SU-DHL-6 (cell line): ENCODE measurements at regions not wholly inside any gene's neighbourhood (a gene's known extent, or its start where the extent isn't known, plus 50 kb on each side); places are given as distances from the start of the nearest gene placed in this dataset.

ENCODE experiments used
- H2AFZ ChIP-seq: fragments of 200-600 bp; sonication (generic); 2 replicates; pipeline ENCODE4 v1.6.1; 2014; ENCODE audit warnings: low read depth, mild to moderate bottlenecking, moderate library complexity, mixed read lengths, antibody characterized with exemption, low read length; ENCODE audit not compliant: severe bottlenecking
- H3F3A ChIP-seq: fragments of 200-600 bp; shearing (Covaris generic); 2 replicates; pipeline ENCODE4 v1.6.0; 2016; ENCODE audit warnings: antibody characterized with exemption, mild to moderate bottlenecking; ENCODE audit not compliant: insufficient read depth
- H3K27ac ChIP-seq: fragments of 200-600 bp; sonication (generic); 2 replicates; pipeline ENCODE4 v1.5.1; 2016; ENCODE audit warnings: low read depth, mild to moderate bottlenecking, low read length, moderate library complexity, mixed read lengths
- H3K27me3 ChIP-seq: fragments of 200-600 bp; sonication (generic), shearing (Covaris generic); 2 replicates; pipeline ENCODE4 v1.6.0; 2014; ENCODE audit warnings: mild to moderate bottlenecking, low read length
- H3K36me3 ChIP-seq: fragments of 200-600 bp; sonication (generic); 2 replicates; pipeline ENCODE4 v1.6.1; 2014; ENCODE audit warnings: mild to moderate bottlenecking, low read length, mixed read lengths
- H3K4me2 ChIP-seq: fragments of 300-600, 200-600 bp; shearing (Covaris generic), sonication (generic); 2 replicates; pipeline ENCODE4 v1.6.0; 2014; ENCODE audit warnings: low read length, low read depth, mild to moderate bottlenecking; ENCODE audit not compliant: poor library complexity, severe bottlenecking
- H3K4me3 ChIP-seq: fragments of 200-600 bp; sonication (generic); 2 replicates; pipeline ENCODE4 v1.5.1; 2014; ENCODE audit warnings: antibody characterized with exemption, low read length, mild to moderate bottlenecking, mixed read lengths; ENCODE audit not compliant: insufficient read depth, poor library complexity, severe bottlenecking
- H3K79me2 ChIP-seq: fragments of 200-600 bp; sonication (generic); 2 replicates; pipeline ENCODE4 v1.6.1; 2014; ENCODE audit warnings: mild to moderate bottlenecking, low read length, moderate library complexity; ENCODE audit not compliant: insufficient read depth
- H3K9ac ChIP-seq: fragments of 200-600 bp; sonication (generic); 2 replicates; pipeline ENCODE4 v1.7.0; 2014; ENCODE audit warnings: mild to moderate bottlenecking, low read length
- H3K9me2 ChIP-seq: fragments of 200-600 bp; sonication (generic); replicated peaks from 2 replicates; pipeline ENCODE4 v1.6.1; 2014; ENCODE audit warnings: low read length; ENCODE audit not compliant: insufficient read depth
- H3K9me3 ChIP-seq: fragments of 200-600 bp; sonication (generic); 2 replicates; pipeline ENCODE4 v1.6.1; 2014; ENCODE audit warnings: low read length, mixed read lengths; ENCODE audit not compliant: insufficient read depth
- H4K20me1 ChIP-seq: fragments of 200-600 bp; sonication (generic); 2 replicates; pipeline ENCODE4 v1.6.1; 2014; ENCODE audit warnings: low read depth, mild to moderate bottlenecking, antibody characterized with exemption, low read length, moderate library complexity, mixed read lengths
- CTCF ChIP-seq: fragments of 200-600 bp; sonication (generic); IDR thresholded peaks from one replicate; pipeline ENCODE4 v1.5.1; 2017; ENCODE audit warnings: antibody characterized with exemption, mild to moderate bottlenecking, low read length, moderate library complexity; ENCODE audit not compliant: insufficient read depth, poor library complexity, severe bottlenecking
- EZH2phosphoT487 ChIP-seq: fragments of 200-600 bp; sonication (generic), shearing (Covaris generic); conservative IDR thresholded peaks from 2 replicates; pipeline ENCODE4 v1.6.1; 2018; ENCODE audit warnings: mild to moderate bottlenecking, antibody characterized with exemption, low read length, moderate library complexity, mixed read lengths

DNA sequence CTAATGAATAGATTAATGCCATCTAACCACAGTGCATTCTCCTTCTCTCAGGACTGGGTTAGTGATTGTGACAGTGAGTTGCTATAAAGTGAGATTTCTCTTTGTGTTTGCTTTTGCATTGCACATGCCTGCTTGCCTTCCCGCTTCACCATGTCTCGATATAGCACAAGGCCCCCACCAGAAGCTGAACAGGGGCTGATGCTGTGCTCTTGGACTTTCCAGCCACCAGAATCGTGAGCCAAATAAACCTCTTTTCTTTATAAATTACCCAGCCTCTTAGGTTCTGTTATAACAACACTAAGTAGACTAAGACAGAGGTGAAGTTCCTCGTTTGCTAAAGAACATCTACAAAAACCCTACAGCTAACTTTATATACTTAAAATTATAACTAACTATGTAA, 173.0 kb downstream of the KIF26A start:
- Histone ChIP-seq H3K9me2 (no peaks in the 10 kb centered on the region), H3K4me2 (no peak overlapping the region), H3K9me3 (no peaks in the 10 kb centered on the region), H3K36me3 (no peaks in the 10 kb centered on the region), H3K27ac (no peak overlapping the region), H3K79me2 (no peaks in the 10 kb centered on the region), H3F3A (no peaks in the 10 kb centered on the region), H3K9ac (no peak overlapping the region), H3K27me3 (no peaks in the 10 kb centered on the region), H2AFZ (no peak overlapping the region), H3K4me3 (no peak overlapping the region), H4K20me1 (no peaks in the 10 kb centered on the region)
- TF ChIP-seq EZH2phosphoT487 (no peak), CTCF (no peak)

GRCh38 chr14:104313674-104314073, 175.3 kb downstream of the KIF26A start:
- Histone ChIP-seq H3K9me2 (no peaks in the 10 kb centered on the region), H3K27ac (no peak overlapping the region), H3K9me3 (no peaks in the 10 kb centered on the region), H3K79me2 (no peaks in the 10 kb centered on the region), H3K4me3 (no peak overlapping the region), H3K4me2 (no peak overlapping the region), H3K36me3 (no peaks in the 10 kb centered on the region), H4K20me1 (no peaks in the 10 kb centered on the region), H3K9ac (no peak overlapping the region), H3K27me3 (no peaks in the 10 kb centered on the region), H3F3A (no peaks in the 10 kb centered on the region), H2AFZ (no peak overlapping the region)
- no peak for TF ChIP-seq CTCF
- no peak for TF ChIP-seq EZH2phosphoT487

DNA sequence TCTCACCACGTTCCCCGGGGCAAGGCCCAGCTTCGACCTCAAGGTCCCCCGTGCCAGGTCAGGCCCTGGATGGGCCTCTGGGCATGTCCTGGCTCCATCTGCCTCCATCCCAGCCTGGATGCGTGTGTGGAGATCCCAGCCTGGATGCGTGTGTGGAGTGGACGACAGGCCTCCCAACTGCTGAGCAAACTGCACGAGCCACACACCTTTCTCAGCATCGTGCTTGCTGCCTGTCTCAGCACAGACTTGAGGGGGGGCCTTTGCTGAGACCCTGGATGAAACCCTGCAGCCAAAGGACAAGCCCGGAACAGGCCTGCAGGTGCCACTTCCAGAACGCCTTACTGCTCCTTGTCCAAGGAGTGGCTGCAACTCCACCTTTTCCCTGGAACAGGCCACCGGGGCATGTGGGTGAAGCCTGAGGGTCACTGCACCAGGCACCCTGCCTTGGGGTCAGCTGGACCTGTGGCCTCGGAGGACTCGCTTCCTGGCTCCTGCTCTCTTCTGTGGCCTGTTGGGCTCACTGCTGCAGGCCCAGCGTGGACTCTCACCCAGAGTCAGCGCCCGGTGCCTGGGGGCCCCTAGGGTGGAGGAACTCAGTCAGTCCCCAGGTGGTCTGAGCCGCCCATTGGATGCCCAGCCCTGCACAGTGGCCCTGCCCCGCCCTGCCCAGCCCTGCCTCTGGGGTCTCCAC, 176.0 kb downstream of the KIF26A start:
- Histone ChIP-seq H3F3A (no peaks in the 10 kb centered on the region), H2AFZ (no peak overlapping the region), H3K27me3 (no peaks in the 10 kb centered on the region), H3K27ac (no peak overlapping the region), H3K36me3 (no peaks in the 10 kb centered on the region), H3K9me2 (no peaks in the 10 kb centered on the region), H3K9me3 (no peaks in the 10 kb centered on the region), H3K79me2 (no peaks in the 10 kb centered on the region), H4K20me1 (no peaks in the 10 kb centered on the region), H3K4me3 (no peak overlapping the region), H3K9ac (no peak overlapping the region), H3K4me2 (no peak overlapping the region)
- TF ChIP-seq EZH2phosphoT487 (no peak), CTCF (no peak)
